22Rv1 (cell line): ENCODE measurements at regions not wholly inside any gene's neighbourhood (a gene's known extent, or its start where the extent isn't known, plus 50 kb on each side); places are given as distances from the start of the nearest gene placed in this dataset.

Experiments used
- CTCF ChIP-seq: fragments of 450-650 bp; IDR thresholded peaks from 2 replicates; pipeline ENCODE4 v1.5.1; 2017; ENCODE audit warnings: mild to moderate bottlenecking
- ZFX ChIP-seq: fragments of 450-650 bp; IDR thresholded peaks from 2 replicates; pipeline ENCODE4 v1.6.1; 2017; ENCODE audit warnings: antibody characterized with exemption, borderline replicate concordance

GRCh38 chr2:144270951-144271350, 249.0 kb downstream of the ZEB2 start:
- TF ChIP-seq CTCF = no peak
- TF ChIP-seq ZFX = no peak
